HG02885 (cell line): ENCODE measurements at regions not wholly inside any gene's neighbourhood (a gene's known extent, or its start where the extent isn't known, plus 50 kb on each side); places are given as distances from the start of the nearest gene placed in this dataset.
"Not testable (repeated sequence)": the region's sequence is repeated elsewhere in the genome, so short reads cannot be mapped to it uniquely, and the experiment has no call there.

ENCODE experiments used
- ATAC-seq: cut with Tn5 transposase; IDR thresholded peaks from one replicate; pipeline ENCODE4 v1.9.1; 2021; ENCODE audit warnings: mild to moderate bottlenecking; ENCODE audit not compliant: unreplicated experiment, poor library complexity

DNA sequence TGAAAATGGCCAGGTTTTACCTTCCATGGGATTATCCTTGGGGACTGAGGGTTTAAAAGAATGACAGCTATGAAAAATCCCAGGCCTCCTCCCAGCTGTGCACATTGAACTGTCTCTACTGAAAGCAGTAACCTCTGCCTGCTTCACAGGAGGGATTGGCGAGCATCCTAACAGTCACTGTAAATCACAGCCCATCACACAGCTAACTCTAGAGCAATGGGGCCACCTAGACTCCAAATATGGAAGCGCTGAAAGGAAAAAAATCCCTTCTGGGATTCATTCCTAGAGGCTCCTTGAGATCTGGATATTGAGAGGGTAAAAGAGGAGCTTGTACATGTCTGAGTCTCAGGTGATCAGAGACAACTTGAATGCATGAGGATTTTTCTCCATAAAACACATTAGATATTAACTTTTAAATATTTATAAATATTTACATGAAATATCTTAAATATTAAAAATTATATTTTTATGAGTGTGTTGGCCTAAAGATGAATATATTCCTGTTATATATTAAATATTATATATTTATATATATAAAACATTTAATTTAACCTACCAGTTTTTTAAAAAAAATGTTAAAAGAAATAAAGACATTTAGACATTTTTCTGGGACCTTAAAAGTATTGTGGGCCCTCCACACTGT lies 133.8 kb upstream of the SLC24A2 start:
- no peak for ATAC-seq

DNA sequence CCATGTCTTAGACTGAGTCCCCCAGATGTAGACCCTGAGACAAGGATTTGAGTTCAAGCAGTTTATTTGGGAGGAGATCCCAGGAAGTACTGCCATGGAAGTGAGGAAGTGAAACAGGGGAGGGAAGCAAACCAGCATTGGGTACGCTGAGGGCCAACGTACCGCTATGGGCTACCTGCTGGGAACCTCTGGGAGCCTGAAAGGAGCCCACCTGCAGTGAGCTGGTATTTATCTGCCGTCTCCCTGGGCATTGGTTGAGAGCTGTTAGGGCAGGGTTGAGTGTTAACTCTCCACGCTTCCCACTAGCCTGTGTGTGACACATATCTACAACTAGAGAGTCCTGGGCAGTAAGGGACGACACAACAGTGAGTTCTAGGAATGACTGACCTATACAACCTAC lies 131.6 kb upstream of the SLC24A2 start:
- no peak for ATAC-seq

DNA sequence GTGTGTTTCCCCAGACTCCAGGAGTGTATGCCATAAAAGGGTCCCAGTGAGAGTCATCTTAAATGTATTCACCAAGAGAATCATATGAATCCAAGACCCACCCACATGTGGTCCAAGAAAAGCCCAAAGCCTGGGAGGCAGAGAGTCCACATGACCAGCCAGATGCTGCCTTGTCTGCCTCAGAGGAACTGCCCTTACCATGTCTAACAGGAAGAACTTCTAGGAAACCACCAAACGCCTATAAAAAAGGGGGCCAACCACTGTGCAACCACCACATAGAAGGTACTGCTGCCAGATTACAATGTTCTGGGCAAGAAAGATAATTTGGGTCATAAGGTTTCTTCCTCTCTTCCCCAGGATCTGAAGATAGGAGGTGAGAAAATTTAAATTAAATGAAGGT lies 129.8 kb upstream of the SLC24A2 start:
- ATAC-seq, result no peak

DNA sequence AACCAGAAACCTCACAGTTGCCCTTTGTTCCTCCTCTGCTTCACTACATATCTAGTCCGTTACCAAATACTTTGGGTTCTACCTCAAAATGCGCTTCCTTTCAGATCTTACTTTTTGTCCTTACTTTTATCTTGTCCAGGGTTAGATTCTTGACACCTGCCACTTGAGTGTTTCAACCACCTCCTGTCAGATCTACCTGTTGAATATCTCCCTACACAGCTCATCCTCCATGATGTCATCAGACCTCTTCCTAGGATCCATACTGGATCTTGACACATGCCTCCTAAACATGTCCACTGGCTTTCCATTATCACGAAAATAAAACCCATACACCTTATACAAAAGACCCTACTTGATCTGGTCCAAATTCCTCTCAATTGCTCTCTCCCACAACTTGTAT lies 125.2 kb upstream of the SLC24A2 start:
- no peak for ATAC-seq

DNA sequence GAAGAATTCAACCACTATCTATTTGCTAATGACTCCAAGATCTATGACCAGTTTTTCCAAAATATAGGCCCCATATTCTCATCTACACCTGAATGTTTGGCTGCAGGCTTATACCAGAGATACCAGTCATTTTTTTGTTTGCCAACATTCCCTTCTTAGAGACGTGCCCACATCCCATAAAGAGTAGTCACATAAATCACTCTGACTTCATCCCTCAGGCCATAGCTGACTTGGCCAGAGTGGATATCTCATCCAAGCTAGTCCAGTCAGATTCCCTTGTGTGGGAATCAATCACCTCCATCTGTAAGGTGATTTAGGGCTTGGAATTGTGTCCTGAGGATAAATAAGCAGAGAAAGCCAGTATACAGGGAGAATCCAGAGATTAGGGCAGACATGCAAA lies 124.3 kb upstream of the SLC24A2 start:
- no peak for ATAC-seq

DNA sequence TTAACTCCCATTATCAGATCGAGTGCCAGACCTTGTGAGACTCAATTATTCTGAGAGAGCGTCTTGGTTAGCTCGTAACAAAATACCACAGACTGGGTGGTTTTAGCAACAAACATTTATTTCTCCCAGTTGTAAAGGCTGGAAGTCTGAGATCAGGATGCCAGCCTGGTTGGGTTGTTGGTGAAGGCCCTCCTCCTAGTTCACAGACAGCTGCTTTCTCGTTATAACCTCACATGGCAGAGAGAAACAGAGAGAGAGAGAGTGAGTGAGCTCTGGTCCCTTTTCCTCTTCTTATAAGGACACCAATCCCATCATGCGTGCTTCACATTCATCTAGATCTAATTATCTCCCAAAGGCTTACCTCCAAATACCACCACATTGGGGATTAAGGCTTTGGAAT lies 114.2 kb upstream of the SLC24A2 start:
- ATAC-seq, result no peak

DNA sequence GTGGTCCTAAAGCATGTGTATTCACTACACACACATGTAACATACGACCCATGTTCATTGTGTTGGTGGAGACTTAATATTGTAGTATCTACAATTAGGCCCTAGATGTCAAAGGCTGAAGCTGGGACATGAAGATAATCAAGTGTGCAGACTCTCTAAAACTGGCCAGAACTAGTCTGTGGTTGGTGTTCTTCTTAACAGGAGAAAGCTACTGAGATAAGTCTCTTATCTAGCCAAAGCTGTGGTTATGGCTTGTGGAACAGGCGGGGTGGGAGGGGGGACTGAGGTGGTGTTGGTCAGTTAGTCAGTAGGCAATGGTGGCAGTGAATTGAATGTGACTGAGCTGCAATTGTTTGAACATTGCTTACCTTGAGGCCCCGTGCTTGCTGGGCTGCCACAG lies 112.7 kb upstream of the SLC24A2 start:
- no peak for ATAC-seq

DNA sequence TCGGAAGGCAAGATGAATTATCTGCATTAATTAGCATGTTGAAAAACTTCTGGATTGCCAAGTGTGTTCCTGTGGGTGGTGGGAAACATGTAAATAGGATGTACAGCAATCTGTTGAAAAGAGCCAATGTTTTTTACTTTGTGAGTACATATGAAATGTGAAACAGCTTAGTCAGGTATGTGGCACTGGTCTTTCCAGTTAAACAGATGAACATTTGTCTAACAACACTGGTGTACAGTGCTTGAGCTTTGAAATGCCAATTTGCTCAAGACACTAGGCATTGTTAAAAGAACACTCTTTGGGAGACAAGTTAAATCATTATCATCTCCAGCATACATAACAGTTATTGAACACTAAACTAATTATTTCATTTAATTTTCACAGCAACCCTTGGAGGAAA lies 107.3 kb upstream of the SLC24A2 start:
- no peak for ATAC-seq

DNA sequence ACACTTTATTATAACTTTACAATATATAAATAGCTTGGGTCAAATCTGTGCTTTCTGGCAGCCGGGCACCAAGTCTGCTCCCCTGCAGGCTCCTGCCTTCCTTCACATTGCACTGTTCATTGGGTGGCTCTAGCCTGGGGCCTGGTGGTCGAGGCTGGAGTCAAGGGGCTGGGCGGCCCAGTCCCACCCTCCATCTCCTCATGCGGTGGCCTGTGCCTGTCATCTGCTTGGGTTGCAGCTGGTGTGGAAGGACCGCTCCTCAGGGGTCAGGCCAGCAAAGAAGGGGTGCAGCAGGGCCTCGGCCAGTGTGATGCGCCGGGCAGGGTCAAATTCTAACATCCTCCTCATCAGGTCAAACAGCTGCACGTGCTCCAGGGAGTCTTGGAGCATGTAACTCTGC lies 106.7 kb upstream of the SLC24A2 start:
- ATAC-seq, result not testable (repeated sequence)

DNA sequence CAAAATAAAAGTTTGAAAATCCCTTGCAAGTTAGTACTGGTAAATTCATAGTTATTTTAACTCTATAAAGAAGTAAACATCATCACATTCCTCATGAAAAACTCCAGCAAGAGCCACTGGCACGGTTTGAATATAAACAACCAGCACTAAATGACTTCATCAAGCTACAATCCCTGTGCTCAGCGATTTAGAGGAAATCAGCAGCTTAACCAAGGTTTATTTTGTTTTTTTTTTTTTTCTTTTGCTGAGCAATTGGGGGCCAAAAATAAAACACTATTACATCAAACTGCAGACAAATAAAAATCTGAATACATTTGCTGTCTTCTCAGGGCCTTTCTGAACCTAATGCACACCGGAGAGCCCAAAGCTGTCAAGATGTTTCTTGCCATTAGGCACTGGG lies 106.2 kb upstream of the SLC24A2 start:
- ATAC-seq, result no peak

DNA sequence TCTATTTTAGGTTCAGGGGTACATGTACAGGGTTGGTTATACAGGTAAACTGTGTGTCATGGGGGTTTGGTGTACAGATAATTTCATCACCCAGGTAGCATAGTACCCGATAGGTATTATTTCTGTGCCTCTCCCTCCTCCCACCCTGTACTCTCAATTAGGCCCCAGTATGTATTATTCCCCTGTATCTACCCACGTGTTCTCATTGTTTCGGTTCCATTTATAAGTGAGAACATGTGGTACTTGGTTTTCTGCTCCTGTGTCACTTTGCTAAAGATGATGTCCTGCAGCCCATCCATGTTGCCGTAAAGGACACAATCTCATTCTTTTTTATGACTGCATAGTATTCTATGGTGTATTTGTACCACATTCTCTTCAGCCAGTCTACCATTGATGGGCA lies 96.8 kb upstream of the SLC24A2 start:
- ATAC-seq, result no peak

DNA sequence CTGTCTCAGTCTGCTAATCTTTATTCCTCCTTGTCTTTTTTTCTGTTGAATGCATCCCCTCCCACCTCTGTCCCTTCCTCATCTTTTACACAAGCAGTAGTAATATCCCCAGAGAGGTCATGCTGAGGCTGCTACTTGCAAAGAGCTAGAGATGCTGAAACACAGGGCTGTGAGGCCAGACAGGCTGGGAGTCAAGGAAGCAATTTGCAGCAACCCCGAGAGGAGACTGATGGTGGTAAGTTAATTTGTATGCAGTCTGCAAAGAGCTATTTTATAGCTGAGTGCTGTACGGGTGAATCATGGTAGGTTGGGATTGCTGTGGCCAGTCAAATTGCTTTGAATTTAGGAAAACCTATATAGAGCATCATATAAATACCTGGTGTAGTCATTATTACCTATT lies 90.2 kb upstream of the SLC24A2 start:
- no peak for ATAC-seq

DNA sequence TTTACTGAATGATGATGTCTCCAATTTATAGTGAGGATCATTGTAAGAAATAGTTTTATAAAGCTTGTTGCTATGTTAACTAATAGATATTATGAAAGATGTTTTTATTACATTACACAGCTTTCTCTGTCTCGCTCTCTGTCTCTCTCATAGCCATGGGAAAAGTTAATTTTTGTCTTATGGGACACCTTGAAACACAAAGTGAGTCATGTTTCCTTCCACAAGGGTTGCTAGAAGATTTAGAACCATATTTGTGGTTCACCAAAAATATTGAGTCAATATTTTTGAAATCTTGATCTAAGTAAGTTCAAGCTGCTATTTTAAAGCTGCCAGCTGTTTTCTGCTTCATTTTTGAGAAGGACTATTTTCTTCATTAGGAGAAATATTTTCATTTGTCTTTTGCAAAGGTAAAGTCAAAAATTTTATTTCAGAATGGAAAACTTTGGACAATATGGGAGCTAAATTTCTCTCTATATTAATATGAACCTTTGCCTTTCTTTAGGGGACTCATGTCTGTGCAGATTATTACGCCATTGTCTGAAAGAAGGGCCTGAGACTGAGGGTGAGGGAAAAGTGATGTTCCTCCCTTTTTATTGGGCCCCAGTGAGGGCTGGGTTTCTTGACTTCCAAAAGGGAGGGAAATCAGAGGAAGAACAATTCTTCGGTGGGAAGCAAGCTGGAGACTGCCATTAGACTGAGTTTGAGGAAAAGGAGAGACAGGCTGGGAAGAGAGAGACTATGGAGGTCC lies 87.9 kb upstream of the SLC24A2 start:
- ATAC-seq, result no peak

DNA sequence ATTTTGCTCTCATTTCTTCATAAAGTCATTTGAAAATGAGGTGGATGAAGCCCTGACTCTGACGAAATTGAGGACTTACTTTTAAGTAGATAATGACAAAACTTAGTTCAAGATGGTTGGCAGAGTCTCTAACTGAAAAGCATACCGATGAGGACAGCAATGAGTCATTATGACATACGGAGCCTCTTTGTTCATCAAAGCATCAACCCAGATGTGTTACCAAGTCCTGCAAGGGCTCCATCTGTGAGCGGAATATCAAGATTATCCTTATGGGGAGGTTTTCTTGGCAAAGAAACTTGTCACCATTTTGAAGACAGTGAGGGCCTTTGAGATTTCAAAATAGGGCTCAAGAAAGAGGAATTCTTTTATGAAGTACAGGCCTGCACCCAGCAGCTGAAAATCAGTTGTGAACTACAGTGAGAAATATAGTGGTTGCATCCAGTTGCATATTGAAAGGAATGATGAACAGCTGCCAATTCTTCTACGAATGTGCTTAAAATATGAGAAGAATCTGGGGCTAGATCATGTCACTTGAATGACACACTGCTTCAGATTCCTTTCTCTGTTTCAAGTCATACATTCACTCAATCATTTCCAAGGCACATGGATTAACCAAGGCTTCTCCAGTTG lies 86.6 kb upstream of the SLC24A2 start:
- ATAC-seq, result no peak

DNA sequence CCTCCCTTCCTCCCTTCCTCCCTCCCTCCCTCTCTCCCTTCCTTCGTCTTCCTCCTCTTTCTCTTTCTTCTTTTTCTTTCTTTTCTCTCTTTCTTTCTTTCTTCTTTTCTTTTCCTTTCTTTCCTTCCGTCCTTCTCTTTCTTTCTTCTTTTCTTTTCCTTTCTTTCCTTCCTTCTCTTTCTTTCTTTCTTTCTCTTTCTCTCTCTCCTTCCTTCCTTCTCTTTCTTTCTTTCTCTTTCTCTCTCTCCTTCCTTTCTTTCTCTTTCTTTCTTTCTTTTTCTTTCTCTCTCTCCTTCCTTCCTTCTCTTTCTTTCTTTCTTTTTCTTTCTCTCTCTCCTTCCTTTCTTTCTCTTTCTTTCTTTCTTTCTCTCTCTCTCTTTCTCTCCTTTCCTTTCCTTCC lies 84.4 kb upstream of the SLC24A2 start:
- not testable (repeated sequence) for ATAC-seq

DNA sequence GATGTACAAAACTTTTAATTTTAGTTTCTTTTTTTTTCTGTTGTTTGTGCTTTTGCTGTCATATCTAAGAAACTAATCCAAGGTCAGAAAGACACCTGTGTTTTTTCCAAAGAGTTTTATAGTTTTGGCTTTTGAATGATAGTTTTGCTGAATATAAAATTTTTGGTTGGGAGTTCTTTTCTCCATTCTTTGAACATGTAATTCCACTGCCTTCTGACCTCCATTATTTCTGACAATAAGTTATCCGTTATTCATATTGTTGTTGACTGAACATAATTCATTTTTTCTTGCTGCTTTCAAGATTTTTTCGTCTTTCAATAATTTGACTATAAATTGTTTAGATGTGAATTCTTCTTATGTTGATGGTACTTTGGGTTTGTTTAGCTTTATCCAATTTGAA lies 82.2 kb upstream of the SLC24A2 start:
- ATAC-seq, result no peak

DNA sequence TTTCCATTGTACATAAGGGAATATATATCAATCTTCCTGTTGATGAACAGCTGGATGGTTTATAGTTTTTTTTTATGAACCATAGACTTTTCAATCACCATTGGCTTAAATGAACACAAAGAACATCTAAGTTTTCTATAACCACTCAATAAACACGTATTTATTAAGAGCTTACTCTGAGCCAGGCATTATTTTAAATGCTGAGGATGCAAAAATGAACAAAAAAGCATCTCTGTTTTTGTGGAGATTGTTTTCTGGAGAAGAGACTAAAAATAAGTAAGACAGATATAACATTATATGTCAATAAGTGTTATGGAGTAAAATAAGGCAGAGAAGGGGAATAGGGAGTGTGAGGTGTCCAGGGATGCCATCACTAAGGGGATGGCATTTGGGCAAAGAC lies 52.1 kb upstream of the SLC24A2 start:
- ATAC-seq, result no peak
